Glutamatergic neuron (in vitro differentiated cells): ENCODE measurements at regions not wholly inside any gene's neighbourhood (a gene's known extent, or its start where the extent isn't known, plus 50 kb on each side); places are given as distances from the start of the nearest gene placed in this dataset.

ENCODE experiments used
- DNase-seq: peaks from one replicate; pipeline ENCODE4 v3.0.0; 2022
- H3K27ac Mint-ChIP-seq: one replicate; pipeline ENCODE4 v1.8.0; 2020; ENCODE audit warnings: mild to moderate bottlenecking, mixed read lengths, inconsistent platforms; ENCODE audit not compliant: unreplicated experiment
- H3K27me3 Mint-ChIP-seq: one replicate; pipeline ENCODE4 v1.8.0; 2020; ENCODE audit warnings: mild to moderate bottlenecking, moderate library complexity, mixed read lengths, inconsistent platforms; ENCODE audit not compliant: unreplicated experiment
- H3K36me3 Mint-ChIP-seq: one replicate; pipeline ENCODE4 v1.8.0; 2020; ENCODE audit warnings: mild to moderate bottlenecking, mixed read lengths, inconsistent platforms; ENCODE audit not compliant: unreplicated experiment
- H3K4me1 Mint-ChIP-seq: one replicate; pipeline ENCODE4 v1.8.0; 2020; ENCODE audit warnings: mild to moderate bottlenecking, low read depth, mixed read lengths, inconsistent platforms; ENCODE audit not compliant: unreplicated experiment
- H3K4me3 Mint-ChIP-seq: one replicate; pipeline ENCODE4 v1.8.0; 2020; ENCODE audit warnings: mild to moderate bottlenecking, mixed read lengths, inconsistent platforms; ENCODE audit not compliant: unreplicated experiment
- H3K9me3 Mint-ChIP-seq: one replicate; pipeline ENCODE4 v1.8.0; 2020; ENCODE audit warnings: mild to moderate bottlenecking, moderate library complexity, mixed read lengths, inconsistent platforms; ENCODE audit not compliant: unreplicated experiment
- TF ChIP-seq, protein P1 (sequence below): fragments of 200-600 bp; sonication (generic); IDR thresholded peaks from one replicate; pipeline ENCODE4 v1.5.0; 2021; ENCODE audit not compliant: partially characterized antibody, unreplicated experiment

DNA sequence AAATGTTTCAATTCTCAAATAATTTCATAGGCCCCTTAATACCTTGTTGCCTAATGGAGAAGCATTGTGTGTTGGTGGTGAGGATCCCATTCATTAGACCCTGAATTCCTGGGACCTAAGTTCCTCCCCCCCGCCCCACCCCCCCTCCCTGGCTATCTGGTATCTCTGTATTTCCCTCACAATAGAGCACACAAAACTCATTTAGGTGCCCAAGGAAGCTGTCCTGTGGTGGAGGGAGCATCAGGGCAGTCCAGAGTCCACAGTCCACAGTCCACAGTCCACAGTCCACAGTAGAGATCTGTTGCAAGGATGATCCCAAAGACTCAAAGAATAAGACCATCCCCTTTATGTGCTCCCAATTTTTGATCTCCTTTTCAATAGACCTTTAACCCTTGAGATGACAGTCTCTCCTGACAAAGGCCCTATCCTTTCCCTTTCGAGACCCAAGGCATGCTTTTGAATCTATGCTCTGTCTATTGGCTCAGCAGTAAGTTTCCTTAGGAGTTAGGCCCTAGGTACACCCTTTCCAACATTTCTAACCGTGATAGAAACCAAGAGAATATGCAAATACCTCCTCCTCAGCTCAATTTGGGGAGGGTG, 123.9 kb downstream of the ZBTB18 start:
- TF ChIP-seq, protein P1, sequence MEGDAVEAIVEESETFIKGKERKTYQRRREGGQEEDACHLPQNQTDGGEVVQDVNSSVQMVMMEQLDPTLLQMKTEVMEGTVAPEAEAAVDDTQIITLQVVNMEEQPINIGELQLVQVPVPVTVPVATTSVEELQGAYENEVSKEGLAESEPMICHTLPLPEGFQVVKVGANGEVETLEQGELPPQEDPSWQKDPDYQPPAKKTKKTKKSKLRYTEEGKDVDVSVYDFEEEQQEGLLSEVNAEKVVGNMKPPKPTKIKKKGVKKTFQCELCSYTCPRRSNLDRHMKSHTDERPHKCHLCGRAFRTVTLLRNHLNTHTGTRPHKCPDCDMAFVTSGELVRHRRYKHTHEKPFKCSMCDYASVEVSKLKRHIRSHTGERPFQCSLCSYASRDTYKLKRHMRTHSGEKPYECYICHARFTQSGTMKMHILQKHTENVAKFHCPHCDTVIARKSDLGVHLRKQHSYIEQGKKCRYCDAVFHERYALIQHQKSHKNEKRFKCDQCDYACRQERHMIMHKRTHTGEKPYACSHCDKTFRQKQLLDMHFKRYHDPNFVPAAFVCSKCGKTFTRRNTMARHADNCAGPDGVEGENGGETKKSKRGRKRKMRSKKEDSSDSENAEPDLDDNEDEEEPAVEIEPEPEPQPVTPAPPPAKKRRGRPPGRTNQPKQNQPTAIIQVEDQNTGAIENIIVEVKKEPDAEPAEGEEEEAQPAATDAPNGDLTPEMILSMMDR: no peak
- no peaks in the 10 kb centered on the region for H3K27me3 Mint-ChIP-seq
- no peak overlapping the region for H3K27ac Mint-ChIP-seq
- no peak for DNase-seq
- H3K9me3 Mint-ChIP-seq: no peaks in the 10 kb centered on the region
- H3K36me3 Mint-ChIP-seq: no peaks in the 10 kb centered on the region
- no peaks in the 10 kb centered on the region for H3K4me1 Mint-ChIP-seq
- H3K4me3 Mint-ChIP-seq: no peak overlapping the region

DNA sequence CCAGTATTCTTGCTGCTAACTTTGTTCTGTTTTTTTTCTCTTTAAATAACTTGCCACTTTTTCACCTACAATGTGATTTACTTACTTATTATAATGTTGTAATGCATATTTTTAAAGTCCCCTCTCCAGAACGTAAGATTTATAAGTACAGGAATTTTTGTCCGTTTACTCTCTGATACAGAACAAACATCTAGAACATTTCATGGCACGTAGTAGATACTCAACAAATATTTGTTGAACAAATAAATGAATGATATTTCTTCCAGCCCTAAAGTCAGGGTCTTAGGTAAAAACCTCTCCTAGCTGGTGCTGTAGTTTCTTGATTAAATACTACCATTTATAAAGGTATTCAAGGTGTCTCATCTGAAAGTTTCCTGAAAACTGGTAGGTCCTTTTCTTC, 125.1 kb downstream of the ZBTB18 start:
- Mint-ChIP-seq H3K27me3 (peaks cover 3% of the 10 kb centered on the region), H3K27ac (no peak overlapping the region), H3K36me3 (no peaks in the 10 kb centered on the region), H3K4me1 (no peaks in the 10 kb centered on the region), H3K9me3 (no peaks in the 10 kb centered on the region), H3K4me3 (no peak overlapping the region)
- TF ChIP-seq, protein P1: no peak
- no peak for DNase-seq

GRCh38 chr1:244180256-244180655, 129.2 kb downstream of the ZBTB18 start:
- H3K4me3 Mint-ChIP-seq: no peak overlapping the region
- TF ChIP-seq, protein P1: no peak
- DNase-seq: no peak
- H3K36me3 Mint-ChIP-seq: no peaks in the 10 kb centered on the region
- H3K9me3 Mint-ChIP-seq: peaks cover 2% of the 10 kb centered on the region
- H3K27ac Mint-ChIP-seq: no peak overlapping the region
- H3K27me3 Mint-ChIP-seq: peaks cover 3% of the 10 kb centered on the region
- no peaks in the 10 kb centered on the region for H3K4me1 Mint-ChIP-seq

DNA sequence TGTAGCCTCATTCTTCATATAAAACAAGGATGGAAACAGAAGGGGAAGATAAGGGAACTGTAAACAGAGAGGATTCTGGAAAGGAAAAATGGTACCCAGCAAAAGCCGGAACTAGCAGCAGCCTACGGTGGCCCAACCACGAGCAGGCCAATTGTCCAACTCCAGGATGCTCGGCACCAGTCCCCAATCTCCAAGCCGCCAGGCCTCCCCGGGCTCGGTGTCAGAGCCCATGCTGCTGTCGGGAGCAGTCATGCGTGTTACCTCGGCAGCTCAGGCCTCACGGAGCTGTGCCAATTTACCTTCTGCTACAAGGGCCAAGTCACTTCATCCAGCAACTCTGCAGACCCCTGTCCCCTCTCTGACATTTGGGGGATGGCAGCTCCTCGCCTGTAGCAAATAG, 130.8 kb downstream of the ZBTB18 start:
- TF ChIP-seq, protein P1: no peak
- no peak for DNase-seq
- Mint-ChIP-seq H3K27ac (no peak overlapping the region), H3K4me3 (no peak overlapping the region), H3K4me1 (no peaks in the 10 kb centered on the region), H3K36me3 (no peaks in the 10 kb centered on the region), H3K9me3 (peaks cover 2% of the 10 kb centered on the region), H3K27me3 (peaks cover 3% of the 10 kb centered on the region)

DNA sequence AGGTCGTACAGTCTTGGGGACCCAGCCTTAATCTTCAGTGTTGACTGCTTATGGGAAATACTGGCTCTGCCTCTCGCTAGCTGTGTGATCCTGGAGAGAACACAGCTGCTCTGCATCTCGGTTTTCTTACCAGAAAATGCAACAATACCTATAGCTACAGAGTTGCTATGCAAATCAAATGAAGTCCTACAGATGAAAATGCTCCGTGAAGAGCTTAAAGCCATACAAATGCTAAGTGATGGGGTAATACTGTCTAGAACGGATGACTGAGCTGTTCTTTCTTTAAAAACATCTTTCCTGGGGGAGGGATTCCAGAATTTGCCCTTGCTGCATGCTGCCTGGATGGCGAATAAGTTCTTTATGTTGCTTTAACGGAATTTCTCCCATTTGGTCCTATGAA, 132.0 kb downstream of the ZBTB18 start:
- no peak overlapping the region for H3K4me3 Mint-ChIP-seq
- H3K27me3 Mint-ChIP-seq: peaks cover 3% of the 10 kb centered on the region
- TF ChIP-seq, protein P1: no peak
- H3K4me1 Mint-ChIP-seq: no peaks in the 10 kb centered on the region
- peaks cover 2% of the 10 kb centered on the region for H3K9me3 Mint-ChIP-seq
- no peak overlapping the region for H3K27ac Mint-ChIP-seq
- DNase-seq: no peak
- H3K36me3 Mint-ChIP-seq: no peaks in the 10 kb centered on the region
